22Rv1 (cell line): ENCODE measurements at regions not wholly inside any gene's neighbourhood (a gene's known extent, or its start where the extent isn't known, plus 50 kb on each side); places are given as distances from the start of the nearest gene placed in this dataset.
"Not testable (repeated sequence)": the region's sequence is repeated elsewhere in the genome, so short reads cannot be mapped to it uniquely, and the experiment has no call there.

Experiments used
- H3K27ac ChIP-seq: fragments of 450-650 bp; 2 replicates; pipeline ENCODE4 v1.5.1; 2017
- ZFX ChIP-seq: fragments of 450-650 bp; IDR thresholded peaks from 2 replicates; pipeline ENCODE4 v1.6.1; 2017; ENCODE audit warnings: antibody characterized with exemption, borderline replicate concordance
- TF ChIP-seq, protein P1 (sequence below): fragments of 450-650 bp; IDR thresholded peaks from 2 replicates; pipeline ENCODE4 v1.5.1; 2017; ENCODE audit warnings: mild to moderate bottlenecking

DNA sequence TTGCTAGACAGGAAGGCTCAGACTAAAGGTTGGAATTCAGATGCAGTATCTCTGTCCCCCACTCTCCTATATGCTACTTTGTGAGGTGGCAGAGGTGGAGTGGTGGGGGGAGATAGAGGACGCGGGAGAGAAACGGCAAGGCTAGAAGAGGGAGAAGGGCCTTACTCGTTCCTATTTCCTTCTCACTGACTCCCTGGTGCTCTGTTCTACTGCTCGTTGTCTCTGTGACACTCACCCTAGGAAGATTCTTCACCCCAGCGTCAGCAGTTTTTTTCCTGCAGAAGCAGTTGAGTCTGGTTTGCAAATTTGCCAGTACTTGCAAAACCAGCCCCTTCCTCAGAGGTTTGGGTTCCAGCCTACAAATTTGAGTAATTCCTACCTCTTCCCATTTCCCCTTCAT lies 801.1 kb upstream of the SLC35B3 start:
- no peak for TF ChIP-seq ZFX
- TF ChIP-seq, protein P1, sequence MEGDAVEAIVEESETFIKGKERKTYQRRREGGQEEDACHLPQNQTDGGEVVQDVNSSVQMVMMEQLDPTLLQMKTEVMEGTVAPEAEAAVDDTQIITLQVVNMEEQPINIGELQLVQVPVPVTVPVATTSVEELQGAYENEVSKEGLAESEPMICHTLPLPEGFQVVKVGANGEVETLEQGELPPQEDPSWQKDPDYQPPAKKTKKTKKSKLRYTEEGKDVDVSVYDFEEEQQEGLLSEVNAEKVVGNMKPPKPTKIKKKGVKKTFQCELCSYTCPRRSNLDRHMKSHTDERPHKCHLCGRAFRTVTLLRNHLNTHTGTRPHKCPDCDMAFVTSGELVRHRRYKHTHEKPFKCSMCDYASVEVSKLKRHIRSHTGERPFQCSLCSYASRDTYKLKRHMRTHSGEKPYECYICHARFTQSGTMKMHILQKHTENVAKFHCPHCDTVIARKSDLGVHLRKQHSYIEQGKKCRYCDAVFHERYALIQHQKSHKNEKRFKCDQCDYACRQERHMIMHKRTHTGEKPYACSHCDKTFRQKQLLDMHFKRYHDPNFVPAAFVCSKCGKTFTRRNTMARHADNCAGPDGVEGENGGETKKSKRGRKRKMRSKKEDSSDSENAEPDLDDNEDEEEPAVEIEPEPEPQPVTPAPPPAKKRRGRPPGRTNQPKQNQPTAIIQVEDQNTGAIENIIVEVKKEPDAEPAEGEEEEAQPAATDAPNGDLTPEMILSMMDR = no peak
- H3K27ac ChIP-seq = no peak overlapping the region

DNA sequence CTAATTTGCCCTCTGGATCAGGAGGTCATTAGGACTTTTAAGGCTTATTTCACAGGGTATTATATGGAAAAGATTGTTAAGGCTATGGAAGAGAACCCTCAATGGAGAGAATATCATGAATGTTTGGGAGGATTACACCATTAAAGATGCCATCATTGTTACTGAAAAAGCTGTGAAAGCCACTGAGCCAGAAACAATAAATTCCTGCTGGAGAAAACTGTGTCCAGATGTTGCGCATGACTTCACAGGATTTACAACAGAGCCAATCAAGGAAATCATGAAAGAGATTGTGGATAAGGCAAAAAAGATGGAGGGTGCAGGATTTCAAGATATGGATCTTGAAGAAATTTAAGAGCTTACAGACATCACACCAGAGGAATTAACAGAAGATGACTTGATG lies 798.3 kb upstream of the SLC35B3 start:
- TF ChIP-seq ZFX = no peak
- TF ChIP-seq, protein P1 = no peak
- no peak overlapping the region for H3K27ac ChIP-seq

DNA sequence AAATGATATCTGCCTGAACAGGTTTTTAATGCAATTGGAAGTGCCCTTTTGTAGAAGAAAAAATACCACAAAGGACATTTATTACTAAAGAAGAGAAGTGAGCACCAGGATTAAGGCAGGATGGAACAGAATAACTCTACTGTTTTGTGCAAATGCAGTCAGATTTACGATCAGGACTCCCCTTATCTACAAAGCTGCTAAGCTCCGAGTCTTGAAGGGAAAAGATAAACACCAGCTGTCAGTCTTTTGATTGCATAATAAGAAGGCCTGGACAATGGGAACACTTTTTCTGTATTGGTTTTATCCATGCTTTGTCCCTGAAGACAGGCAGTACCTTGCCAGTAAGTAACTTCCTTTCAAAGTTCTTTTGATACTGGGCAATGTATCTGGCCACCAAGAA lies 797.9 kb upstream of the SLC35B3 start:
- no peak for TF ChIP-seq ZFX
- TF ChIP-seq, protein P1 = no peak
- H3K27ac ChIP-seq = no peak overlapping the region

DNA sequence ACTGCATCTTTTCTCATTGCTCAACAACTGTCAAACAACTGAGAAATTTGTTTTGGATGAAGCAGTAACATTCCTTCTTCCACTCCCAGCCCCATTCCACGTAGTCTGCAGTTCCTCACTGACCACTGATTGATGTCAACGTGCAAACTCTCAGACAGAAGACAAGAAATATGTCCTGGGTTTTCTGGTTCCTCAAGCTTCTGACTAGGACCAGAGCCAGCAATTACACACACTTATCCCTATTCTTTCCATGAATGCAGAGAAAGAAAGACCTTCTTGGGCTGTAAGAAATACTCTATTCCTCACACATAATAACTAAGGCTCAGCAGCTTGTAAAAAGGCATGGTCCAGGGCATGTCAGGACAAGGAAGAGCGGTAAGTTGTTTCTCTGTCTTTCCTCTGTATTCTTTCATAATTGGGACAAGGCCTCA lies 790.1 kb upstream of the SLC35B3 start:
- no peak overlapping the region for H3K27ac ChIP-seq
- TF ChIP-seq, protein P1 = no peak
- no peak for TF ChIP-seq ZFX

DNA sequence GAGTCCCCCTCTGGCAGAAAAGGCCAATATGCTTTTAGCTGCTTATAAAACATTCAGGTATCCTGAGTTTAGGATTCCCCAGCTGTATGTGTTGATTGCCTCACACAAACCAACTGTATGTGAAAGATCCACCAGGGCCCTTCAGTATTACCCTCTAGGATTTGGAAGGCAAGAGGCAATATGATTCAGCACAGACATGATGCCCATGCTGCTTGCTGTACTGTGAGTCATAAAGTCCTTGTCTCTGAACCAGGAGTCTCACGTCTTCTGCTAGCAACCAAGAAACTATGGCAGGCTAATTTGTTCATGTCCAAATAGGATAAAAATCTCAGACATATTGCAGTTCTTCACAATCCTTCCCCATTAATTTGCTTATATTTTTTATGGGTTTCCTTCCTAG lies 789.2 kb upstream of the SLC35B3 start:
- TF ChIP-seq, protein P1 = no peak
- TF ChIP-seq ZFX = no peak
- no peak overlapping the region for H3K27ac ChIP-seq

DNA sequence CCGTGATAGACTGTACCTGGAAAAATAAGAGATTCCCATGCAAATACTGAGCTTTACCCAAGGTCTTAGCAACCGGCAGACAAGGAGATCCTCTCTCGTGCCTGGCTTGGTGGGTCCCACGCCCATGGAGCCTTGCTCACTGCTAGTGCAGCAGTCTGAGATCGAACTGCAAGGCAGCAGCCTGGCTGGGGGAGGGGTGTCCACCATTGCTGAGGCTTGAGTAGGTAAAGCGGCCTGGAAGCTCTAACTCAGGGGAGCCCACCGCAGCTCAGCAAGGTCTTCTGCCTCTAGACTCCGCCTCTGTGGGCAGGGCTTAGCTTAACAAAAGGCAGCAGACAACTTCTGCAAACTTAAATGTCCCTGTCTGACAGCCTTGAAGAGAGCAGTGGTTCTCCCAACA lies 778.4 kb upstream of the SLC35B3 start:
- H3K27ac ChIP-seq = not testable (repeated sequence)

DNA sequence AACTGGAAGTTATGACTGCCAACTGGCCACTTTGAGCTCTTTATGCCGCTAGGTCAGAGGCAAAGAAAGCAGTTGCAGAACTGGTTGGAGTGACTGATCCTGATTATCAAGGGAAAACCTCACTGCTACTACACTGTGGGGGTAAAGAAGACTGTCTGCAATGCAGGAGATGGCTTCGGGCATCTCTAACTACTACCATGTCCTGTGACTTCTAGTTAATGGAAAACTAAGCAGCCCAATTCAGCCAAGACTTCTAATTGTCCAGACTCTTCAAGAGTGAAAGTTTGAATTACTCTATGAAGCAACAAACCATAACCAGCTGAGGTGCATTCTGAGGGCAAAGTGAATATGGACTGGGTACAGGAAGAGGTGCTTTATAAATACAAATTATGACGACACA lies 773.6 kb upstream of the SLC35B3 start:
- no peak for TF ChIP-seq ZFX
- TF ChIP-seq, protein P1 = no peak
- H3K27ac ChIP-seq = no peak overlapping the region

DNA sequence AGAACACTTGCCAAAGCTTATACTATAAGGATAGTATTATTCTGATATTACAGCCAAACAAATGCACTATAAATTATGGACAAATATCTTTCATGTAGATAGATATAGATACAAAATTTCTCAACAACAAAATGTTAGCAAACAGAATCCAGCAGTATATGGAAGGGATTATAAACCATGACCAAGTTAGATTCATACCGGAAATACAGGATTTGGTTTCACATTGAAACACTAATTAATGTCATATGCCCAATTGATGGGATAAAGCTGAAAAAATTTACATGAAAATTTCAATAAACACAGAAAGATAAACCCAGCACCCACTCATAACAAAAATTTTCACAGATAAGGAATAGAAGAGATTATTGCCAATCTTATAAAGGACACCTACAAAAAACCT lies 770.3 kb upstream of the SLC35B3 start:
- H3K27ac ChIP-seq = no peak overlapping the region
- TF ChIP-seq ZFX = no peak
- TF ChIP-seq, protein P1 = no peak
